SIG-M5 treated with dmso at 0.1 percent for 504 hours (cell line): ENCODE measurements at regions not wholly inside any gene's neighbourhood (a gene's known extent, or its start where the extent isn't known, plus 50 kb on each side); places are given as distances from the start of the nearest gene placed in this dataset.

Experiments
- DNase-seq: peaks from one replicate; lab custom pipeline; 2025; ENCODE audit not compliant: unreplicated experiment; lab: John Stamatoyannopoulos, UW

DNA sequence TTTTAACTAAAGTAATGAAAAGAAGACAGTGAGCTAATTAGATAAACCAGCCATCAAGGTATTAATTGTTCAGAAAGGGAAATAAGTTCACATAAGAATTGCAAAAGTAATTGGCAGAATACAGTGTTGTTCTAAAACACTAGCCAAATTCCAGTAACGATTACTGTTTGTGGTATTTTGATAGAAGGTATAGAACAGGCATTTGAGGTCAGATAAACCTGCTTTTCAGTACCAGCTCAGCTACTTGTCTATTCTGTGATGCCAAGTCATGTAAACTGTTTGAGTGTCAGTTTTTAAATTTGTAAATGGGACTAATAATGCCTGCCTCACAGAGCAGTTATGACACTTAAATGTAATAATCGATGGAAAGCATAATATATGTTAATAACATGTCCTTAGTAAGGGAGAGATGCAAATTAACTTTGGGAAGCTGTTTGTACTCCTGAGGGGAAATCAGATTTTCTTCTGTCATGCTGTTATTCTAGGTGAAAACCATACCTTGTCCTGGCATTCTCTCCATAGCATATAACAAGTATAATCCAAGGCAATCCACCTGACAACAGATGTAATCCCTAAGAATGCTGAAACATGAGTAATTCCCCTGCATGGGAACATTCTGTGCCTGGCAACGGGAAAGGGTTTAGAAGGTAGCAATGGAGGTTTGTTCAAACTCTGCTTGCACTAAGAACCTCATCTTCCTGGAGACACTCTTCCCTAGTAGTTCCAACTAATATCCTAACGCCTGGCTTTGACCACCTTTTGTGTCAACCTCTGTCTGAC lies 509.5 kb upstream of the PAPPA start:
- no peak for DNase-seq

DNA sequence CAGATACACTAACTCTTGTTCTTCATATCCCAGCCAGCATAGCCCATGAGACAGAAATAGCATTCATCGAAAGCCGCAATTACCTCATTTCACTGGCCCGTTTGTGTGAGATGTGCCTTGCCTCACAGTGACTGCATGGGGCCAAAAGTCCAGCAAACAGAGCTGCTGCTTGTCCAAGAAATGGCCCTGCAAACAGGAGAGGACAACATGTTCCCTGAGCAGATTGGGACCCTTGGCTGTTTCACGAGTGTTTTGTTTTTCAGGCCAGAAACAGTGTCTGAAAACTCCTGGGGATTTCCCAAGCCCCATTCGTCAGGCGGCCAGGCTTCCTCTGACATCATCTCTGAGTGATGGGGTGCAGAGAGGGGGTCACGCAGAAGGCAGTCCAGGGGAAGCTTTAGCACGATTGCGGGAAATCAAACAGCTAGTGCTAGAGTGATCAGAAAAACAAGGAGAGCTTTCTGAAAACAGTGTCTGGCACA lies 503.6 kb upstream of the PAPPA start:
- no peak for DNase-seq

DNA sequence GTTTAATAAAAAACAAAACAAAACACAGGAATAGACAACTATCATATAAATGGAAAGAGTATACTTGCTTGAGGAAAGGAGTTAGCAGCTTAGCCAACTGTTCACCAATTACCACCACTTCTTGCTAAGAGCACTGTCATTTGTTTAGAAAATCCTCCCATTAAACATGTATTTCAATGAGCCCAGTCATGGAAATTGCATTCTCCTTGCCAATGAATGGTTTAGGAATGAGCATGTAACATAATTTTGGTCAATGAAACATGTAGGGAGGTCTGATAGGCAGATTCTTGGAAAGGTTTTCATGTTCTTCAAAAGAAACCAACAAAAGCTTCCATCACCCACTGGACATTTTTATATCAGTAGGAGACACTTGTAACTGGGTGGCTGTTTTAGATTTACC lies 502.8 kb upstream of the PAPPA start:
- DNase-seq = no peak

DNA sequence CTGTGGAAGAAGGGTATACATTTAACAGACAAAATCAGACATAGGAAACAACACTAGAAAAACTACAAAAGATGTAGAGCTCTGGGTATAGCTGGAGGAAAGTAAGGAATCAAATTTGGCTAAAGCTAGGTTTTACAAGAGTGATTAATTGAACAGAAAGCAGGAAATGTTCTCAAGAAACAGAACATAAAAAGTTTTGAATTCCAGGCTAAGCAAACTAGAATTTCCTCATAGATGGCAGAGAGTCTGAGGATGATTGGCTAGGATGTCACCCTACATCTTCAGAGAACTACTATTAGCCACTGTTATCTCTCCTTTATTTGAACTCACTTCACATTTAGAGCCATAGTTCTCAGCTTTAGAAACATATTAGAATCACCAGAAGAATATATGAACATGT lies 502.1 kb upstream of the PAPPA start:
- no peak for DNase-seq

DNA sequence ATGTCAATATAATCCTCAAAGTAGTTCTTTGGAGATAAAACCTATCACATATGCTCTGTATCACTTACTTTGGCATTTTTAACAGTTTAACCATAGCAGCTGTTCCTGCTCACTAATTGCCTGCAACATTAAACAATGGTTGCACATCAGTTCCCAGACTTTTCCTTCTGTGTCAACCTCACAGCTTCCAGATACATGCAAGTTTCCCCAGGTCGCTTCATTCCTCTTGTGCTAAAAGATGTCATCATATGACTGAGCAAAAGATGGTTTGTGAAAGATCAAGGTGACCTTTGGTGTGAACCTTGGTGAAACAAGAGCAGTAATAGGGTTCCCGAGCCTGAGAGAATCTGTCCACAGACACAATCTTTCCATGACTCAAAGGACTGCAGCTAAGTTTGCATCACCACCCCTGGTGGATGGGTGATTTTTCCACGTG lies 500.4 kb upstream of the PAPPA start:
- no peak for DNase-seq

DNA sequence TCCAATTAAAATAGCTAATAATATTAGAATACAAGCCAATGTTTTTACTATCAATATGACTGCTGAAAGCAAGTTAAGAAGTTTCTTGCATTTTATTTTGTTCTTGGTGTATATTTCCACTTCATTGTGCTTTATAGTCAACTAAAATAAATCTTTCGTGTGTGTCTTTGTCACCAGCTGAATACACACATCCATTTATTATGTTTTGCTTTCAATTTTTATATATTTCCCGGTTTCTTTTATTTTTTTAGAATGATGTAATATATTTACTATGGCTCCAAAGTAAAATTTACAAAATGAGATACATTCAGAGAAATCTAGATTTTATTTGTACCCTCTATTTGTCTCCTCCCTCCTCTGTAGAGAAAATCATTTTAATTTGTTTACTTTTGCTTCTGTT lies 495.9 kb upstream of the PAPPA start:
- DNase-seq = no peak

DNA sequence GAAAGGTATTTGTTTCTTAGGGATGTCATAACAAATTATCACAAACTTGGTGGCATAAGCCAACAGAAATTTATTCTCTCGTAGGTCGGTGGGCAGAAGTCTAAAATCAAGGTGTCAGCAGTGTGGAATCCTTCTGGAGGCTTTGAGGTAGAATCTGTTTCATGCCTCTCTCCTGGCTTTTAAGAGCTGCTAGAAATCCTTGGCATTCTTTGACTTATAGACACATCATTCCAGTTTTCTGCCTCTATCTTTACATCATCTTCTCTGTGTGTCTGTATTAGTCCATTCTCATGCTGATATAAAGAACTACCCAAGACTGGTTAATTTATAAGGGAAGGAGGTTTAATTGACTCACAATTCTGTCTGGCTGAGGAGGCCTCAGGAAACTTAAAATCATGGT lies 488.1 kb upstream of the PAPPA start:
- DNase-seq = no peak

DNA sequence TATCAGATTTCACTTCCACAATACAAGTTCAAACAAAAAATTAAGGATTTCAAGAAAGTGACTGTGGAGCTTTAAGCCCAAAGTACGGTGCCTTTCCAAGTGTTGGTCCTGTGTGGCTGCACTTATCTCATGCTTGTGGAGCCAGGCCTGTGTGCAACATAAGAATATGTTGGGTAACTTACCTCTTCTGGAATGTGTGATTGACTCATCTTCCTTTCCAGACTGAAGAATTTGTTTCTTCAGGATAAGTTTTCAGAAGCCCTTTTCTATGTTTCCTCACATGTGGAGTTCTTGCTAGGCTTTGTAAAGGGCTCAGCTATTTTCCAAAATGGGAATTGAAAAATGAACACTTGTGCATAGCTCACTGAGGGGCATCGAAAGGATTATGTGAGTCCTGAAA lies 485.1 kb upstream of the PAPPA start:
- DNase-seq = no peak

DNA sequence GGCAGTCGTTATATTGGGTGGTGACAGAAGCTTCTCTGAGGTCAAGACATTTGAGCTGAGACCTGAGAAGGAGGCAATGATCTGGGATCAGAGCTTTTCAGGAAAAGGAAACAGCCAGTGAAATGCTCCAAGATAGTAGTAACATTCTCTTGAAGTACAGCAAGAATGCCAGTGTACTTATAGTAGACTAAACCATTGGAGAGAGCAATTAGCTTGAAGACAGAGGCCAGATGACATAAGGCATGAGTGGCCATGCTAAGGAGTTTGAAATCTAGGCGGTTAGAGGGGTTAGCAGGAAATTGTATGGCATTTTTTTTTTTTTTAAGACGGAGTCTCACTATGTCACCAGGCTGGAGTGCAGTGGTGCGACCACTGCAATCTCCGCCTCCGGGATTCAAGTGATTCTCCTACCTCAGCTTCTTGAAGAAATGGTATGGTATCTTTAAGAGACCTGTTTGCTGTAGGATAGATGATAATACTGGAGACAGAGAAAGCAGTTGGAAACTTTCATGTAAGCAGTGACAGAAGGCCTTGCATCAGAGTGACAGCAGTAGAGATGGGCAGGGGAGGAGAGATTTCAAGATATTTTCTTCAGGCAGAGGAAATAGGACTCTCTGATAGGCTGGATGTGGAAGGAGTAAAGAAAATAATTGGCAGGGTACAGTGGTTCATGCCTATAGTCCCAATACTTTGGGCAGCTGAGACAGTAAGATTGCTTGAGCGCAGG lies 482.2 kb upstream of the PAPPA start:
- DNase-seq = no peak

DNA sequence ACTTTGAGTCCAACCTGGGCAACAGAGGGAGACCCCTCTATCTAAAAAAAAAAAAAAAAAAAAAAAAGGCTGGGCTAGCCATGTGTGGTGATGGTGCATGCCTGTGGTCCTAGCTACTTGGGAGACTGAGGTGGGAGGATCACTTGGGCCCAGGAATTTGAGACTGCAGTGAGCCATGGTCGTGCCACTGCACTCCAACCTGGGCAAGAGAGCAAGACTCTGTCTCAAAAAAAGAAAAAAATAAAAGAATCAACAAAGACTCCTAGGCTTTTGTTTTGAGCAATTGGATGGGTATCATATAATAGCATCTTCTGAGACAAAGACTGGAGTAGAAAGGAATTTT lies 481.7 kb upstream of the PAPPA start:
- DNase-seq = no peak

DNA sequence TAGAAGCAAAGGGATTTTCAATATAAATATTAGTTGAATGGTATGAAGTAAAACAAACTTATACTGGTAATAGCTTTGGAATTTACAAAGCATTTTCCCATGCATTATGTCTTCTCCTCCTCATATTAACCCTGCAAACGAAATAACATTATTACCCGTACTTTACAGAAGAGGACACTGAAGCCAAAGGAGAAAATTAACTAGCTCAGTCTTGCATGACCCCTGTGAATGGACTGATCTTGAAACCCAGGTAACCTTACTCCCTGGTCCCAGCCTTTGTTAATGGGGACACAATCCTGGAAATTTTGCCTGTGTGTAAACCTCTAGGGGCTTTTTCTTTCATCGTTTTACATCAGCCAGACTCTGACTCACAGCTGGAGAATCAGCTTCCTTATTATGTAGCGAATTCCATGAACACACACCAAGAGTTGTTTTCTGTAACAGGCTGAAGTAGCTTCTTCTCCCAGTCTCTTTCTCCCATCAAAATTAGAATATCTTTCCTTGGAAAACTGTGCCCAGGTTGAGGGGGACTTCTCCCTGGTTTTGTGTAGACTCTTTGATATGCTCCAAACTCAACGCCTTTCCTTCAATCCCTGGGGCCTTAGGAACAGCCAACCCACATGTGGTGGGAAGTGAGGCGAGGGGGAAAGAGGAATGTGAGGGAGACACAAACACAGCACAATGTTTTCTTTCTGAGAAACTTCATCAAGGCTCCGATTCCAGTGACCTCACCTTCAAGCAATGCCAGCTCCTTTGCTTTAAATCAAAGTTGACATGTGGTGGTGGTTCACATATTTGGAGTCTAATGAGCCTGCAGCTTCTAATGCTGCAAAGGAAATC lies 480.9 kb upstream of the PAPPA start:
- no peak for DNase-seq

DNA sequence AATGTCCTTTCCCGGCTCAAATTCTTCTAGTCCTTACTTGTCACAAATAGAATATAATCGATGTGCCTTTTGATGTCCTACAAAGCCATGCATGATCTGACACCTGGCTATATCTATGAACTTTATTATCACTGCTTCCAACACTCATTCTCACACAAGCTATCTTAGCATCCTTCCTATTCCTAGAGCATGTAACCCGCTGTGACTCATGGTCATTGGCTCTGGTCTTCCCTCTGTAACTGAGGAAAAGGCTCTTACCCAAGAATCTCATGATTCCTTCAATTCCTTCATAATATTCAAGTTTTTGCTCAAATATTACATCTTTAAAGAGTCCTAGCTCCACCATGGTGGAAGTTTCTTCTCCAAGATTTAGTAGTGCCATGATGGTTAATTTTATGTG lies 480.0 kb upstream of the PAPPA start:
- DNase-seq = no peak

DNA sequence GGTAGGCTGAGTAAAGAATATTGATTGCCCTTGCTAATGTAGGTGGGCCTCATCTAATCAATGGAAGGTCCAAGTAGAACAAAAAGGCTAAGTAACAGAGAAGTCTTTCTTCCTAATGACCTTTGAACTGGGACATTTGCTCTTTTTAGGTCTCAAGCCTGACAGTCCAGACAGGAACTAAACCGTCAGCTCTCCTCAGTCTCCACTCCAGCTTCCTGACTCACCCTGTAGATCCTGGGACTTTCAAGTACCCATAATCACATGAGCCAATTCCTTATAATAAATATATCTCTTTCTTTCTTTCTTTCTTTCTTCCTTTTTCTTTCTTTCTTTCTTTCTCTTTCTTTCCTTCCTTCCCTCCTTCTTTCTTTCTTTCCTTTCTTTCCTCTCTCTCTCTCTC lies 479.5 kb upstream of the PAPPA start:
- DNase-seq = no peak

DNA sequence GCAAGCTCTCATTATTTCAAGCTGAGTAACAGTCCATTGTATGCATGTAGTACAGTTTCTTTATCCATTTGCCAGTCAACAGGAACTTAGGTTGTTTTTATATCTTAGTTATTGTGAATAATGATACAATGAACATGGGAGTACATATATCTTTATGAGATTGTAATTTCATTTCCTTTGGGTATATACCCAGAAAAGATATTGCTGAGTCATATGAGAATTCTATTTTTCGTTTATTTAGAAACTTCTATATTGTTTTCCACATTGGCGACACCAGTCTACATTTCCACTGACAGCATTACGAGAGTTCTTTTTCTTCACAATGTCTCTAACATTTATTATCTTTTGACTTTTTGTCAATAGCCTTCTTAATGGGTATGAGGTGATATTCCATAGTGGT lies 477.8 kb upstream of the PAPPA start:
- no peak for DNase-seq

DNA sequence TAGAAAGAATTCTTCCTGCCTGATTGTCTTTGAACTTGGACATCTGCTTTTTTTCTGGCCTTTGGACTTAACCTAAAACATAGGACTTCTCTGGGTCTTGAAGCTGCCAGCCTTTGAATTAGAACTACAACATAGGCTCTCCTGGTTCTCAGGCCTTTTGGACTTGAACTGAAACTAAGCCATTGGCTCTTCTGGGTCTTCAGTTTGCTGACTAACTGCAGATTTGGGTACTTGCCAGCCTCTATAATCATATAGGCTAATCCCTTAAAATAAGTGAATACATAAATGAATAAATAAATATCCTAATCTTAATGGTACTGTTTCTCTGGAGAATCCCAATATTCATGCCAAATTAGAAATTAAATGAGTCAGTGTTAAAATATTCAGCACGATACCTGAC lies 473.4 kb upstream of the PAPPA start:
- no peak for DNase-seq

DNA sequence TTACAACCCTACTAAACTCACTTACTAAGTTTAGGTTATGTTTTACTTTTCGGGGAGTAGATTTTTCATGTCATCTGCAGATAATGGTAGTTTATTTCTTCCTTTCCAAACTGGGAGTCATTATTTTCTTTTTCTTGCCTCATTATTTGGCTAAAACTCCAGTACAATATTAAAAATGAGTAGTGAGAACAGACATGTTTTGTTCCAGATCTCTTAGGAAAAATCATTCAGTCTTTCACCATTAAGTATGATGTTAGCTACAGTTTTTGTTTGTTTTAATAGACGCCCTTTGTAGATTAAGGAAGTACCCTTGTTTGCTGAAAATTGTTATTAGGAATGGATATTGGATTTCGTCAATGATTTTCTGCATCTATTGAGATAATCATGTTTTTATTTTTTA lies 472.0 kb upstream of the PAPPA start:
- DNase-seq = no peak

DNA sequence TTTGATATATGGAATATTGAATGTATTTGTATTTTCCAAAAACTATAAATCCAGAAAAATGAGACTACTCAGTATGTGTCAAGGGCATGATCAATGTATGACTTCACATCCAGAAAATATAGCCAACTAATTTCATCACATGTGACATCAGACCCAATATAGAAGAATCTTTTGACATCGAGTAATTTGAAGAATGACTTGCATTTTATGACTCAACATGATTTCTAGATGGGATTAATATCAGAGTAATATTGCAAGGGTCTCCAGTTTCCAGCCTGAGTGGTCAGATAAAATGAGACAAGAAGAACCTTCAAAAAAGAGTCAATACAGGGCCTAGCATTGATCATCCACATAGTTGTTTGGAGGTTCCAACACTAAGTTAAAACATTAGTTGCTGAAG lies 467.5 kb upstream of the PAPPA start:
- DNase-seq = no peak

DNA sequence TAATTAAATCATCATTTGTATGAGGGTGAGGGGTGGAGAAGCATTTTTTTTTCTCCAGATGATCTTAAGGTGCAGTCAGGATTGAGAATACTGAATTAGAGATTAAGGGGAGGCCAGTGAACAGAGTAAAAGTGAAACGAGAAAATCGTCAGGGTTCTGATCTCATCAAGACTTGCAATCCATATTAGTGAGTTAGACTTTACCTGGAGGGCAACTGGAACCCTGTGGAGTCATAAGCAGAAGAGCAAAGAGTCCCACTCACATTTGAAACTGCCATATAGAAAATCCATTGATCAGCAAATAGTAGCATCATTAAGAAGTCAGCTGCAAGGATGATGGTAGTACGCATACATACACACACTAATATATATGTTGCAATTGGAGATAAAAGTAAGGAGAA lies 466.2 kb upstream of the PAPPA start:
- DNase-seq = no peak

DNA sequence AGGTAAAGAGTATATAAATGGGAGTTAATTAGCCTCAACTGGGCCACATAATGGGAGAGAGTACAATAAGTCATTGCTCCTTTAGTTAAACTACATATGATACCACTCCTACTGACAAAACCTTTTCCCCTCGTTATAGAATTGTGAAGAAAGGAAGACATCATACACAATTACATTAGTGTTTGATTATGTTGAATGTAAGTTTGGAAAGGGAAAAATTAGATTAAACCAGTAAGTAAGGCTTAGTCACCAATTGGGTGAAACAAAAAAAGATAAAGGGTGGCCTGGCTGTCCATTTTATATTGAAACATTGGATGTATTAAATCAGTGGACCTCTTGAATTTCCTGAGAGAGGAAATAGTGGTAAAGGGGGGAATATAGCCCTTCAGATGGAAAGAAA lies 464.3 kb upstream of the PAPPA start:
- DNase-seq = no peak

DNA sequence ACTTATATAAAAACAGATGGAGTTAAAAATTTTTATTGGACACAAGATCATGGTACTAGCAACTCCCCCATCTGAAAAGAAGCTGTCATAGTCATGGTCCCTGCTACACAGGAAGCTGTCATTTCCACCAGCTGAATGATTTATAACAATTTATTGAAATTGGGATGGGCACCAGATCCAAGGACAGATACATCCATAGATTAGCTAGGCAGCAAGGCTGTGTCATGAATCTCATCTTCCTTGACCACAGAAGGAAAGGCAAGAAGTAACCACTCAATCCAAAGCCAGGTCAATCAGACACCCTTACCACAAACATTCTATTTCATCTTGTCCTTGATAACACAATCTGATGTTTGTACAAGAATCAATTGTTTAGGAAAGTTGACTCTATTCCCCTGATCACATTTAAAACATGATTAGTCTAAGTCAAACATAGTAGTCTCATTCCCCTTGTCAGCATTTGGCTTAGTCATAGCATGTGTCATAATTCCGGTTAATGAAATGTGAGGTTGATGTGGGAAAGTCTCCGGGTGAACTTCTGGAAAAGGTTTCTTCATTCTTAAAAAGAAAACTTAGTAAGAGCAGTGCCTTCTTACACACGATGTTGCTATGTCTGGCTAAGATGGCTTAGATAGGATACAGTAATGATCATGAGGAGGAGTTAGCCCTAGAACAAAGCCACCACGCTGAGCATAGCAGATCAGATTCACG lies 462.6 kb upstream of the PAPPA start:
- no peak for DNase-seq

DNA sequence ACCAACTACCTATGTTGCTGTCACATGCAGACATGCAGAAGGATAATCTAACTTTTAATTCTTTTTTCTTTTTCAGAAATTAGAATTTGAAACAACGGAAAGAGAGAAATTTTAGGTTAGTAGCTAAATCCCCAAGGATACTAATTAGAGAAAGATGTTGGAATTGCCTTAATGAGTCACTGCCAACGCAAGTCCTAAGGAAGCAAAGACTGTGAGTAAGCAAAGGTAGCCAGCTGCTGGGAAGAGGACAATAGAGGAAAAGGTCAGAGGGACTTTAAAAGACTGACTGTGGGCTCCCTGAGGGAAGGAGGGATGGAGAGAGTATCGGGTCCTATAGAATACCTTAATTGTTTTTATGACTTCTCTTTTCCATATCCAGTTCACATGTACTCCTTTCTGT lies 461.9 kb upstream of the PAPPA start:
- DNase-seq = no peak
